Heart right ventricle (tissue), 16 donors: ENCODE measurements at regions not wholly inside any gene's neighbourhood (a gene's known extent, or its start where the extent isn't known, plus 50 kb on each side); places are given as distances from the start of the nearest gene placed in this dataset.
"Not testable (repeated sequence)": the region's sequence is repeated elsewhere in the genome, so short reads cannot be mapped to it uniquely, and the experiment has no call there.

Experiments used
- ATAC-seq, 8 donors: fragments of 200-7000 bp; cut with Tn5 transposase; one replicate each; pipeline ENCODE4 v1.9.1; 2020; ENCODE audit warnings: mild to moderate bottlenecking in 8 of 8, moderate library complexity in 8 of 8, moderate number of reproducible peaks in 1 of 8
- DNase-seq, 2 donors: peaks; one replicate each; pipeline ENCODE4 v3.0.0-alpha.2; 2020
- H3K27ac ChIP-seq, 10 donors: fragments of 200-600 bp; sonication (generic) in 2 of 10; one replicate each; pipeline versions ENCODE4 v1.5.0 to v1.8.0; 2020 to 2022; ENCODE audit warnings: mild to moderate bottlenecking in 3 of 10
- H3K27me3 ChIP-seq, 7 donors: fragments of 200-600 bp; one replicate each; pipeline ENCODE4 v1.8.0; 2021 to 2022; ENCODE audit warnings: mild to moderate bottlenecking in 2 of 7
- H3K36me3 ChIP-seq, 9 donors: fragments of 200-600 bp; sonication (generic) in 1 of 9; one replicate each; pipeline versions ENCODE4 v1.5.0 to v1.8.0; 2020 to 2022; ENCODE audit warnings: mild to moderate bottlenecking in 2 of 9
- H3K4me1 ChIP-seq, 9 donors: fragments of 200-600 bp; sonication (generic) in 1 of 9; one replicate each; pipeline versions ENCODE4 v1.5.0 to v1.8.0; 2020 to 2022; ENCODE audit warnings: mild to moderate bottlenecking in 4 of 9
- H3K4me3 ChIP-seq, 10 donors: fragments of 200-600 bp; sonication (generic) in 2 of 10; one replicate each; pipeline versions ENCODE4 v1.5.0 to v1.8.0; 2020 to 2022; ENCODE audit warnings: mild to moderate bottlenecking in 7 of 10, moderate library complexity in 2 of 10
- H3K9me3 ChIP-seq, 11 donors: fragments of 200-600 bp in 10 of 11; sonication (generic) in 2 of 11; one replicate each; pipeline versions ENCODE4 v1.5.0 to v1.8.0; 2013 to 2022; ENCODE audit warnings: mild to moderate bottlenecking in 2 of 11, control low read depth in 1 of 11, moderate library complexity in 1 of 11
- WGBS, 2 donors: extraction: QIAGEN DNeasy Blood & Tissue Kit; methylation state at CpG; one replicate each; pipeline ENCODE4 v1.1.7; 2013; ENCODE audit warnings: inconsistent platforms in 1 of 2; 5-methylcytosine and 5-hydroxymethylcytosine counted together
- intact Hi-C, 10 donors: fragments of 100-400 bp; cut with DNase I; formaldehyde crosslinking; loops; one replicate each; pipeline versions ENCODE4 v1.11.1 to v1.14.2; 2022
- TF ChIP-seq, protein P1 (sequence below), 9 donors: fragments of 200-600 bp; sonication (generic) in 2 of 9; IDR thresholded peaks; one replicate each; pipeline versions ENCODE4 v1.5.0 to v1.8.0; 2021 to 2022; ENCODE audit warnings: antibody characterized with exemption in 9 of 9, mild to moderate bottlenecking in 5 of 9, moderate library complexity in 1 of 9
- donor health status: Arrhythmogenic right ventricular cardiomyopathy.
- donor health status: ischemic (EF 13 %, LVEDD 7.1; RV severe dilation, severe dysfunction).
- donor health status: healthy with polysubstance abuse.
- donor health status: DM: no; HTN: yes; CAD: no.
- donor health status: DM: no; HTN: no; CAD: no.
- donor health status: ischemic (EF 25% LVEDD 6.9; RV normal size, moderate dysfunction).
- donor health status: ischemic (EF 25% LVEDD 5.7; RV mildly dilated, moderate dysfunction).
- donor health status: healthy.
- donor health status: DM: yes; HTN: yes; CAD: no.
- donor health status: Ischemic cardiomyopathy.
- donor health status: ischemic (EF 35%, LVEDD 5.7; RV mildly dilated, moderate dysfunction).
- donor health status: nonischemic (EF 11% LVEDD 7.7; RV severe dilation, severe dysfunction).
- donor health status: DM: yes; HTN: yes; CAD: no.
- donor health status: PGD.
- donor health status: ischemic (EF 29% LVEDD 5.4; RV normal size, mild dysfunction).
- donor health status: nonischemic (EF 23%, LVEDD 6.1; RV moderate dilation, normal function).

GRCh38 chr9:113678119-113678858 lies 197.8 kb upstream of the ZNF618 start:
- Histone ChIP-seq H3K27ac (no peak overlapping the region), H3K36me3 (no peaks in the 10 kb centered on the region), H3K9me3 (no peaks in the 10 kb centered on the region), H3K4me3 (no peak overlapping the region), H3K4me1 (peaks cover 0 to 29% (median 15%) of the 10 kb centered on the region in 9 donors), H3K27me3 (peaks cover 0 to 9% (median 0%) of the 10 kb centered on the region in 7 donors)
- TF ChIP-seq, protein P1, sequence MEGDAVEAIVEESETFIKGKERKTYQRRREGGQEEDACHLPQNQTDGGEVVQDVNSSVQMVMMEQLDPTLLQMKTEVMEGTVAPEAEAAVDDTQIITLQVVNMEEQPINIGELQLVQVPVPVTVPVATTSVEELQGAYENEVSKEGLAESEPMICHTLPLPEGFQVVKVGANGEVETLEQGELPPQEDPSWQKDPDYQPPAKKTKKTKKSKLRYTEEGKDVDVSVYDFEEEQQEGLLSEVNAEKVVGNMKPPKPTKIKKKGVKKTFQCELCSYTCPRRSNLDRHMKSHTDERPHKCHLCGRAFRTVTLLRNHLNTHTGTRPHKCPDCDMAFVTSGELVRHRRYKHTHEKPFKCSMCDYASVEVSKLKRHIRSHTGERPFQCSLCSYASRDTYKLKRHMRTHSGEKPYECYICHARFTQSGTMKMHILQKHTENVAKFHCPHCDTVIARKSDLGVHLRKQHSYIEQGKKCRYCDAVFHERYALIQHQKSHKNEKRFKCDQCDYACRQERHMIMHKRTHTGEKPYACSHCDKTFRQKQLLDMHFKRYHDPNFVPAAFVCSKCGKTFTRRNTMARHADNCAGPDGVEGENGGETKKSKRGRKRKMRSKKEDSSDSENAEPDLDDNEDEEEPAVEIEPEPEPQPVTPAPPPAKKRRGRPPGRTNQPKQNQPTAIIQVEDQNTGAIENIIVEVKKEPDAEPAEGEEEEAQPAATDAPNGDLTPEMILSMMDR (IDR thresholded peaks at IDR 0.05) = no peak
- intact Hi-C loops = no loop called here
- no peak for DNase-seq
- ATAC-seq = no peak
- WGBS, 2 donors = 74 to 78% methylated on average over 3 of the region's 3 CpGs

- 81 to 86% methylated on average over 2 of the region's 2 CpGs for WGBS, 2 donors
- H3K4me1 ChIP-seq = peaks cover 0 to 28% (median 15%) of the 10 kb centered on the region in 9 donors
- TF ChIP-seq, protein P1 (IDR thresholded peaks at IDR 0.05) = no peak
- H3K9me3 ChIP-seq = no peaks in the 10 kb centered on the region
- peaks cover 0 to 9% (median 0%) of the 10 kb centered on the region in 7 donors for H3K27me3 ChIP-seq
- H3K27ac ChIP-seq = no peak overlapping the region
- ATAC-seq (no peak), DNase-seq (no peak)
- no peaks in the 10 kb centered on the region for H3K36me3 ChIP-seq
- no peak overlapping the region for H3K4me3 ChIP-seq
- intact Hi-C loops = no loop called here
These were observed 197.3 kb upstream of the ZNF618 start for GRCh38 chr9:113678859-113679256.

- no peak overlapping the region for H3K4me3 ChIP-seq
- WGBS, 2 donors = 17 to 19% methylated on average over 9 of the region's 9 CpGs
- TF ChIP-seq, protein P1 (IDR thresholded peaks at IDR 0.05) = peak; percentile 76 to 97 (median 89)
These were observed 193.8 kb upstream of the ZNF618 start for GRCh38 chr9:113682297-113682771.

GRCh38 chr9:113685636-113686035 lies 190.5 kb upstream of the ZNF618 start:
- H3K27ac ChIP-seq, H3K36me3 ChIP-seq, ATAC-seq, H3K4me3 ChIP-seq, DNase-seq, H3K9me3 ChIP-seq: not testable (repeated sequence)
- 73 to 83% methylated on average over 6 of the region's 6 CpGs for WGBS, 2 donors
- peaks cover 3 to 32% (median 23%) of the 10 kb centered on the region in 7 donors for H3K27me3 ChIP-seq
- intact Hi-C loops = loop anchor here in 3 of 10 donors (10.0 kb wide), 2 partner anchors 199 to 349 kb away; no protein-coding TSS in a partner anchor
- H3K4me1 ChIP-seq = peaks cover 0 to 13% (median 8%) of the 10 kb centered on the region in 9 donors

More at GRCh38 chr9:113682297-113682771, 193.8 kb upstream of the ZNF618 start:
- DNase-seq (peak; percentile 57 to 67), ATAC-seq (peak; percentile 29 to 61 (median 56))
- Histone ChIP-seq H3K27me3 (peaks cover 0 to 13% (median 2%) of the 10 kb centered on the region in 7 donors), H3K36me3 (no peaks in the 10 kb centered on the region), H3K9me3 (no peaks in the 10 kb centered on the region), H3K4me1 (peaks cover 0 to 6% (median 0%) of the 10 kb centered on the region in 9 donors), H3K27ac (no peak overlapping the region)
- intact Hi-C loops = loop anchor here in 5 of 10 donors (5.0 to 10.0 kb wide), 4 partner anchors 202 to 355 kb away; no protein-coding TSS in a partner anchor
